ENCODE measurements at regions not wholly inside any gene's neighbourhood (a gene's known extent, or its start where the extent isn't known, plus 50 kb on each side); places are given as distances from the start of the nearest gene placed in this dataset.
"Not testable (repeated sequence)": the region's sequence is repeated elsewhere in the genome, so short reads cannot be mapped to it uniquely, and the experiment has no call there.

DNA sequence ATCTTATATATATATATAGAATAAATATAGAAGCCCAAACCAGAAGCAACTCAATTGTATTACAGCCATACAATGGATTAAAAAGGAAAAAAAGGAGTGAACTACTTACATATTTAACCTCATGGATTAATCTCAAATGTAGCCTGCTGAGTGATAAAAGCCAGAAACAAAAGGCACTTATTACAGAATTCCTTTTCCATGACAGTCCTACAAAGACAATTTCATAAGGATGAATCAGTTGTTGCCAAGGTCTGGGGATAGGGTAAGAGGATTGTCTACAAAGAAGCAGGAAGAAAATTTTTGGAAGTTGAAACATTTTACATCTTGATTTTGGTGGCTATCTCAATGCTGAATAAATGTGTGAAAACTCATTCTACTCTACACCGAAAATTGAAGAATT lies 103.9 kb upstream of the DCC start:
- no peaks in the 10 kb centered on the region for H3K9me3 Mint-ChIP-seq
- ChIA-PET POLR2A (no interaction called here), CTCF (interaction anchor here (0.7 kb wide), 1 partner anchor 1070 kb away, joined by 3 read pairs; no protein-coding TSS in a partner anchor)
- no peak overlapping the region for H3K4me3 Mint-ChIP-seq
- H3K27ac Mint-ChIP-seq = no peak overlapping the region
- no peak for DNase-seq
- H3K27me3 Mint-ChIP-seq = no peaks in the 10 kb centered on the region
- no peaks in the 10 kb centered on the region for H3K36me3 Mint-ChIP-seq (ENCODE audit: low read depth)
- H3K4me1 Mint-ChIP-seq = no peaks in the 10 kb centered on the region

DNA sequence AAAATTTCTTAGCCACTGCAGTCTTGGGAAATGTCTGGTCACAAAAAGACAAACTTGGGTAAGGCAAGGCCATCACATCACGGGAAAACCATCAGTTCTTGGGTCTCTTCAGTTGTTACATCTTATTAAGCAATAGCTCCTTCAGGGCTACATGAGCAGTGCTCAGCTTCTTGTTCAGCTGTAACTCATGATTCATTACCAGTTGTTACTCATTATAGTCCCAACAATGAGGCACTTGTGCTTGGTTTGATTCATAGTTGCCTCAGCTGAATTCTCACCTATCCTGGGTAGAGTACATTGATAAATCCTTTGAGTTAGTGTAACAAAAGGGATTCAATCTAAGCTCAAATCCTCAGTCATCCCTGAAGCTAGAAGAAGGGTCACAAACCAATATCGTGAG lies 102.4 kb upstream of the DCC start:
- no peak overlapping the region for H3K27ac Mint-ChIP-seq
- no peaks in the 10 kb centered on the region for H3K4me1 Mint-ChIP-seq
- no peak overlapping the region for H3K4me3 Mint-ChIP-seq
- DNase-seq = no peak
- H3K9me3 Mint-ChIP-seq = no peaks in the 10 kb centered on the region
- ChIA-PET CTCF (no interaction called here), POLR2A (no interaction called here)
- no peaks in the 10 kb centered on the region for H3K27me3 Mint-ChIP-seq
- H3K36me3 Mint-ChIP-seq (ENCODE audit: low read depth) = no peaks in the 10 kb centered on the region

DNA sequence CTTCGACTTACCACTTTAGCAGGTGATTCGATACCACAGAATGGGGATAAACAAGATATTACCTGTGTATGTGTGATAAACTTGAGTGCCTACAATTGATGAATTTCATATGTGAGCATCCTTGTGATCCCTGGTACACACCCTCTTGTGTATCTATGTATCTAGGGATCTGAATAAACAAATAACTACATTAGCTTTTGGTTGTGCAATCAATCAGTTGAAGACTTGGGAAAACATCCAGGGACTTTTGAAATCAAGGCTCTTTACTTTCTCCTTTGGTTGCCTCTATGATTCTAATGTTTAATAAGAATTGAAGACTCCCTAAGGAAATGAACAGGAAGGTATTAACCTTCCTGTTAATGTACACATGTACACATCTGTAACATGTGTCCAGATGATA lies 97.3 kb upstream of the DCC start:
- ChIA-PET CTCF (no interaction called here), POLR2A (no interaction called here)
- DNase-seq = no peak
- Mint-ChIP-seq H3K9me3 (peaks cover 8% of the 10 kb centered on the region), H3K36me3 (ENCODE audit: low read depth) (no peaks in the 10 kb centered on the region), H3K4me3 (no peak overlapping the region), H3K27me3 (no peaks in the 10 kb centered on the region), H3K27ac (no peak overlapping the region), H3K4me1 (no peaks in the 10 kb centered on the region)

- CTCF ChIA-PET = no interaction called here
- peaks cover 10% of the 10 kb centered on the region for H3K9me3 Mint-ChIP-seq
- POLR2A ChIA-PET = no interaction called here
- no peaks in the 10 kb centered on the region for H3K4me1 Mint-ChIP-seq
- DNase-seq = no peak
- H3K27me3 Mint-ChIP-seq = no peaks in the 10 kb centered on the region
- H3K27ac Mint-ChIP-seq = no peak overlapping the region
- no peak overlapping the region for H3K4me3 Mint-ChIP-seq
- H3K36me3 Mint-ChIP-seq (ENCODE audit: low read depth) = no peaks in the 10 kb centered on the region
Measured at GRCh38 chr18:52244658-52245057, 95.3 kb upstream of the DCC start.

- no peaks in the 10 kb centered on the region for H3K4me1 Mint-ChIP-seq
- H3K4me3 Mint-ChIP-seq = no peak overlapping the region
- no peak overlapping the region for H3K27ac Mint-ChIP-seq
- H3K36me3 Mint-ChIP-seq (ENCODE audit: low read depth) = no peaks in the 10 kb centered on the region
- ChIA-PET POLR2A (no interaction called here), CTCF (no interaction called here)
- H3K27me3 Mint-ChIP-seq = no peaks in the 10 kb centered on the region
- DNase-seq = no peak
- peaks cover 4% of the 10 kb centered on the region for H3K9me3 Mint-ChIP-seq
Measured at GRCh38 chr18:52254367-52254766, 85.6 kb upstream of the DCC start.

DNA sequence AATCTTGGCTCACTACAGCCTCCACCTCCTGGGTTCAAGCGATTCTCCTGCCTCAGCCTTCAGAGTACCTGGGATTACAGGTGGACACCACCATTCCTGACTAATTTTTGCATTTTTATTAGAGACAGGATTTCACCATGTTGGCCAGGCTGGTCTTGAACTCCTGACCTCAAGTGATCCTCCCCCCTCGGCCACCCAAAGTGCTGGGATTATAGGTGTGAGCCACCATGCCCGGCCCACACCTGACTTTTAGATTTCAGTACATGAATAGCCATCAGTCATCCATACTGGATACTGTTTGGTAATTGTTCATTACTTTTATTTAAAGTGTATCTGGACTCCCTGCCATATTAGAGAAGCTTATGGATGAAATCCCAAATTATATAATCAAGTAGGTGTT lies 82.6 kb upstream of the DCC start:
- DNase-seq; POLR2A ChIA-PET; H3K27ac Mint-ChIP-seq; H3K9me3 Mint-ChIP-seq; H3K36me3 Mint-ChIP-seq (ENCODE audit: low read depth); H3K4me3 Mint-ChIP-seq; H3K27me3 Mint-ChIP-seq; CTCF ChIA-PET; H3K4me1 Mint-ChIP-seq: not testable (repeated sequence)

DNA sequence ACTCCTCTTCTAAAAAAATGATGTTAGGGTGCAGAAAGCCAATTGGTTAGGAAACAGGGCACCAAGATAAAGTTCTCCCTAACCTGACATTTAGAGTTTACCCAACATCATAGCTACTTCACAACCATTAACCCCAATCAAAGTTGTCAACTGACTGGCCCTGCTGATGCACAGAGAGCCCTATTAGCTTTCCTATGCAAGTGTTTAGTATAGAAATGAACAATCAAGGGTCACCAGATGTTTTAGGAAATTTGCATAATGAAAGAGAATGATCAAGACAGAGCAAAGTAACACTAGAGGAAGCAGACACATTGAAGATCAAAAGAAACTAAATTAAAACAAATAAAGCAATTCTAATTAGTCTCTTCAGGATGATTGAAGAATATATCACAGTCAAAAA lies 64.2 kb upstream of the DCC start:
- Mint-ChIP-seq H3K4me3 (no peak overlapping the region), H3K4me1 (no peaks in the 10 kb centered on the region), H3K27ac (no peak overlapping the region), H3K27me3 (no peaks in the 10 kb centered on the region), H3K9me3 (no peaks in the 10 kb centered on the region), H3K36me3 (ENCODE audit: low read depth) (no peaks in the 10 kb centered on the region)
- no peak for DNase-seq
- POLR2A ChIA-PET = no interaction called here
- CTCF ChIA-PET = no interaction called here

GRCh38 chr18:52277785-52278184 lies 62.2 kb upstream of the DCC start:
- no peaks in the 10 kb centered on the region for H3K9me3 Mint-ChIP-seq
- CTCF ChIA-PET = no interaction called here
- POLR2A ChIA-PET = no interaction called here
- H3K27ac Mint-ChIP-seq = no peak overlapping the region
- H3K4me1 Mint-ChIP-seq = no peaks in the 10 kb centered on the region
- H3K27me3 Mint-ChIP-seq = no peaks in the 10 kb centered on the region
- no peak overlapping the region for H3K4me3 Mint-ChIP-seq
- no peaks in the 10 kb centered on the region for H3K36me3 Mint-ChIP-seq (ENCODE audit: low read depth)
- DNase-seq = no peak

DNA sequence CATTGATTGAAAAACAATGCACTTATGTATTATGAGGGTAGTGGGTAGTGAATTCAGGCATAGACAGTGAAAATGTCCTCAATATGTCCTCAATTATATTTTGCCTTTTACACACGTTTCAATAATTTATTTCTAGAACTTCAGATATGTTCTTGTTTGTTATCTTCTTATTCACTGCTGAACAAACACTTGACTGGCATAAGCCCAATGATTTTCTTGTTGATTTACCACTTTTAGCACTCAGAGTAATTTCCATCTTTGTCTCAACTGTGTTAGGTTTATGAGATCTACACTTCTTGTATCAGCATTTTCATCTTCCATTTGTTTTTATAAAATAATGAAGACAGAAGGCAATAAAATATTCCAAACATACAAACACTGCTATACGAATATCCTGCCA lies 61.8 kb upstream of the DCC start:
- Mint-ChIP-seq H3K4me1 (no peaks in the 10 kb centered on the region), H3K36me3 (ENCODE audit: low read depth) (no peaks in the 10 kb centered on the region), H3K4me3 (no peak overlapping the region), H3K27ac (no peak overlapping the region), H3K27me3 (no peaks in the 10 kb centered on the region), H3K9me3 (no peaks in the 10 kb centered on the region)
- no peak for DNase-seq
- POLR2A ChIA-PET = no interaction called here
- CTCF ChIA-PET = no interaction called here

GRCh38 chr18:52280702-52281101 lies 59.3 kb upstream of the DCC start:
- POLR2A ChIA-PET = no interaction called here
- H3K4me3 Mint-ChIP-seq = no peak overlapping the region
- CTCF ChIA-PET = no interaction called here
- no peaks in the 10 kb centered on the region for H3K27me3 Mint-ChIP-seq
- H3K27ac Mint-ChIP-seq = no peak overlapping the region
- DNase-seq = no peak
- H3K36me3 Mint-ChIP-seq (ENCODE audit: low read depth) = no peaks in the 10 kb centered on the region
- no peaks in the 10 kb centered on the region for H3K4me1 Mint-ChIP-seq
- H3K9me3 Mint-ChIP-seq = no peaks in the 10 kb centered on the region

GRCh38 chr18:52283927-52284326 lies 56.1 kb upstream of the DCC start:
- Mint-ChIP-seq H3K4me3 (no peak overlapping the region), H3K9me3 (no peaks in the 10 kb centered on the region), H3K27ac (no peak overlapping the region), H3K36me3 (ENCODE audit: low read depth) (no peaks in the 10 kb centered on the region), H3K27me3 (no peaks in the 10 kb centered on the region), H3K4me1 (no peaks in the 10 kb centered on the region)
- POLR2A ChIA-PET = no interaction called here
- CTCF ChIA-PET = interaction anchor here (0.6 kb wide), 3 partner anchors 132 to 452 kb away, joined by 3 read pairs; no protein-coding TSS in a partner anchor
- no peak for DNase-seq

- no peak for DNase-seq
- ChIA-PET POLR2A (no interaction called here), CTCF (no interaction called here)
- no peaks in the 10 kb centered on the region for H3K36me3 Mint-ChIP-seq (ENCODE audit: low read depth)
- no peaks in the 10 kb centered on the region for H3K27me3 Mint-ChIP-seq
- no peak overlapping the region for H3K27ac Mint-ChIP-seq
- H3K9me3 Mint-ChIP-seq = no peaks in the 10 kb centered on the region
- no peak overlapping the region for H3K4me3 Mint-ChIP-seq
- H3K4me1 Mint-ChIP-seq = no peaks in the 10 kb centered on the region
Measured at GRCh38 chr18:52286675-52287074, 53.3 kb upstream of the DCC start.

DNA sequence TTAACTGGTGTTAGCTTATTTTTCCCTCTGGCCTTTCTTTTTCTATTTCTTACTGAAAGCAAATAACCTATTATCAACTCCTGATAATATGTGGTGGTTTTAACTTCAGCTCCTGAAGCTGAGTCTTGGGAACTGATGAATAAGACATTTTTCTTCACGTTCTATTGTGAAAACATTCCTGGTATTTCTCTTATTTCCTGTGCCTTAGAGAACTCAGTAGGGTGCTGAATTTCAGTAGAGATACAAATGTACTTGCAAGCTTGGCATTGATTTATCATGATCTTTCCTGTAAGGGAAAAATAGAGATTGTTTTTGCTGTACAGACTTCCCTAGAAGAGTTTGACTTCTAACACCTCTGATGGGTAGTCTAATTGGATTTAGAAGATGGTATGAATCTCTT lies 52.8 kb upstream of the DCC start:
- POLR2A ChIA-PET = no interaction called here
- Mint-ChIP-seq H3K36me3 (ENCODE audit: low read depth) (no peaks in the 10 kb centered on the region), H3K4me1 (no peaks in the 10 kb centered on the region), H3K9me3 (no peaks in the 10 kb centered on the region), H3K27ac (no peak overlapping the region), H3K27me3 (no peaks in the 10 kb centered on the region), H3K4me3 (no peak overlapping the region)
- no peak for DNase-seq
- CTCF ChIA-PET = no interaction called here

DNA sequence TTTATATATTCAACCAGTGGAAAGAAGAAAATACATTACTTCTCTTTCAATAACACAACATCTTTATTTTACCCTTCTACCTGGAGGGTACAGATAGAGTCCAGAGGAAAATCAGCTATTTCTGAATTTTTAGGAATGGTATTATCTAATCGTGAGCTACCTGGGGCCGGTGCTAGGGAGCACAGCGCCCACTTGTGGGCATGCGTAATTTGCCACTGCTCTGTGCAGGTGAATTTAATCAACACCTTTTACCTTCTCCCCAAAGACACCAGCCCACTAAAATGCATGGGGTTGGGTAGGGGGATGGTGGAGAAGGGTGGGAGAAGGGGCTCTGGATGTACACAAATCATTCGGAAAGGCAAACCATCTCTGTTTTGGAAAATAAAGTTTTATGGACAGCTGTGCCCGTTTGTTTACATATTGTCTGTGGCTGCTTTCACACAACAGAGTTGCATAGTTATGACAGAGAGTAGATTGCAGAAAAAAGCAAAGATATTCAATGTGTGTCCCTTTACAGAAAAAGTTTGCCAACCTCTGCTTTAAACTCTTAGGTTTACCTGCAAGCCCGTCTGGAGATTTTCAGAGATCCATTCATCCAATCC lies 51.5 kb upstream of the DCC start:
- CTCF ChIA-PET = no interaction called here
- no peaks in the 10 kb centered on the region for H3K9me3 Mint-ChIP-seq
- no peak overlapping the region for H3K4me3 Mint-ChIP-seq
- H3K4me1 Mint-ChIP-seq = no peaks in the 10 kb centered on the region
- no peaks in the 10 kb centered on the region for H3K27me3 Mint-ChIP-seq
- no peak overlapping the region for H3K27ac Mint-ChIP-seq
- POLR2A ChIA-PET = no interaction called here
- DNase-seq = no peak
- H3K36me3 Mint-ChIP-seq (ENCODE audit: low read depth) = no peaks in the 10 kb centered on the region

DNA sequence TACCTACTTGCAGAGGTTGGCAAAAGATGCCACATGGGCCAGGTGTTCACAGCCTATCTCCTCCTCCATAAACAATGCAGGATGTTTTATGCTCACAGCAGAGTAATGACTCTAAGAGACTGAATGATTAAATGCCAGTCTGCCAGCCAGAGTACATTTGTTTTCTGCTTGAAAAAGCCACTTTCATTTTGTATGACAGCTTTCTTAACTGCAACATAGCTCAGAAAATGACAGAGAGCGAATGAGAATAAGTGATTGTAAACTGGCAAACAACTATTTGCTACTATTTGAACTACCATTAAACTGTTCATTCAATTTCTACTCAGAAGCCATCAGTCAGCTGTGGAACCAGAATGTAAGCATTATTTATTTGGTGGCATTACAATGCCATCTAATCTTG lies 50.6 kb upstream of the DCC start:
- DNase-seq = no peak
- H3K27me3 Mint-ChIP-seq = no peaks in the 10 kb centered on the region
- H3K27ac Mint-ChIP-seq = no peak overlapping the region

More for the DNA sequence above, 50.6 kb upstream of the DCC start:
- no peak overlapping the region for H3K4me3 Mint-ChIP-seq
- H3K9me3 Mint-ChIP-seq = no peaks in the 10 kb centered on the region
- H3K4me1 Mint-ChIP-seq = no peaks in the 10 kb centered on the region
- CTCF ChIA-PET = no interaction called here
- no peaks in the 10 kb centered on the region for H3K36me3 Mint-ChIP-seq (ENCODE audit: low read depth)
- POLR2A ChIA-PET = no interaction called here

Data from activated CD4-positive, alpha-beta T cell treated with anti-CD3 and anti-CD28 coated beads, Interleukin-2, amount 10 ng/mL, durations not matched to agents 7 days and 5 days (primary cell).